ENCODE measurements at regions not wholly inside any gene's neighbourhood (a gene's known extent, or its start where the extent isn't known, plus 50 kb on each side); places are given as distances from the start of the nearest gene placed in this dataset.

DNA sequence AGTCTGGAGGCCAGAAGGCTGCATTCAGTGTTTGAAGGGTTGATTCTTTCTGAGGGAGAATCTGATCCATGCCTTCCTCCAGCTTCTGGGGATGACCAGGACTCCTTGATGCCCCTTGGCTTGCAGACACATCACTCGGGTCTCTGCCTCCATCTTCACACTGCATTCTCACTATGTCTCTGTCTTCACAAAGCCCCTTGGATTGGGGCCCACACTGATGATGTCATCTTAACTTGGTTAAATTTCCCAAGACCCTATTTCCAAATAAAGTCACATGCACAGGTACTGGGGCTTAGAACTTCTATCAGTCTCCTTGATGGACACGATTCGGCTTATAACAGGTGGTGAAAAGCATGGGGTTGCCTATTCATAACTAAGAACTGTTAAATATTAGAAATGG, 112.1 kb upstream of the MYOCD start (continued):
- TF ChIP-seq, protein P1, sequence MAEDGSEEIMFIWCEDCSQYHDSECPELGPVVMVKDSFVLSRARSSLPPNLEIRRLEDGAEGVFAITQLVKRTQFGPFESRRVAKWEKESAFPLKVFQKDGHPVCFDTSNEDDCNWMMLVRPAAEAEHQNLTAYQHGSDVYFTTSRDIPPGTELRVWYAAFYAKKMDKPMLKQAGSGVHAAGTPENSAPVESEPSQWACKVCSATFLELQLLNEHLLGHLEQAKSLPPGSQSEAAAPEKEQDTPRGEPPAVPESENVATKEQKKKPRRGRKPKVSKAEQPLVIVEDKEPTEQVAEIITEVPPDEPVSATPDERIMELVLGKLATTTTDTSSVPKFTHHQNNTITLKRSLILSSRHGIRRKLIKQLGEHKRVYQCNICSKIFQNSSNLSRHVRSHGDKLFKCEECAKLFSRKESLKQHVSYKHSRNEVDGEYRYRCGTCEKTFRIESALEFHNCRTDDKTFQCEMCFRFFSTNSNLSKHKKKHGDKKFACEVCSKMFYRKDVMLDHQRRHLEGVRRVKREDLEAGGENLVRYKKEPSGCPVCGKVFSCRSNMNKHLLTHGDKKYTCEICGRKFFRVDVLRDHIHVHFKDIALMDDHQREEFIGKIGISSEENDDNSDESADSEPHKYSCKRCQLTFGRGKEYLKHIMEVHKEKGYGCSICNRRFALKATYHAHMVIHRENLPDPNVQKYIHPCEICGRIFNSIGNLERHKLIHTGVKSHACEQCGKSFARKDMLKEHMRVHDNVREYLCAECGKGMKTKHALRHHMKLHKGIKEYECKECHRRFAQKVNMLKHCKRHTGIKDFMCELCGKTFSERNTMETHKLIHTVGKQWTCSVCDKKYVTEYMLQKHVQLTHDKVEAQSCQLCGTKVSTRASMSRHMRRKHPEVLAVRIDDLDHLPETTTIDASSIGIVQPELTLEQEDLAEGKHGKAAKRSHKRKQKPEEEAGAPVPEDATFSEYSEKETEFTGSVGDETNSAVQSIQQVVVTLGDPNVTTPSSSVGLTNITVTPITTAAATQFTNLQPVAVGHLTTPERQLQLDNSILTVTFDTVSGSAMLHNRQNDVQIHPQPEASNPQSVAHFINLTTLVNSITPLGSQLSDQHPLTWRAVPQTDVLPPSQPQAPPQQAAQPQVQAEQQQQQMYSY (CRISPR knock-in tag; IDR thresholded peaks at IDR 0.05): no peak

DNA sequence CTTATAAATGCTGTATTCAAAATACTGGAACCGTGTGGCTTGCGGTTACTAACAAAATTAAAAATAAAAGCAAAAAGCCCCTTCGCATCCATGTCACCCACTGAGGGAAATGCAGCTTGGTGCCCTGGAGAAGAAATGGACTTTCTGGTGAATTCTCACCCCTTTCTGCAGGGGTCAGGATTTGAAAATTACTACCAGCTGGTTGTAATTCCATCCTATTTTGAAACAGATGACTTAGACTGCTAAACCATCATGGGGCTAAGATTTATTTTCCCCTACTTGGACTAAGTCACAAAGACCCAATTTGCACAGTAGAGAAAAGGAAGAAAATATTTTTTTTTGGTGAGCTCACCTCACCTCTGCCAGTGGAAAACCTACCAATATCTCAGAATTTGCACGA, 111.4 kb upstream of the MYOCD start:
- no TSS peak for BruUV-seq (replicated peaks)
- Histone ChIP-seq H3K27ac (ENCODE audit: control insufficient read depth, insufficient read depth) (no peak overlapping the region), H3K4me3 (no peak overlapping the region), H3K9ac (ENCODE audit: control insufficient read depth, insufficient read depth, low read length) (no peak overlapping the region), H3K4me1 (ENCODE audit: control insufficient read depth, insufficient read depth, low read length) (no peaks in the 10 kb centered on the region), H3K79me2 (ENCODE audit: control insufficient read depth, insufficient read depth, low read length) (no peaks in the 10 kb centered on the region), H2AFZ (ENCODE audit: control insufficient read depth, low read depth, low read length) (no peak overlapping the region), H3K27me3 (replicated peaks in 1 of 2; ENCODE audit: control insufficient read depth in 2 of 2, insufficient read depth in 2 of 2, low read length in 1 of 2) (no peaks in the 10 kb centered on the region), H4K20me1 (ENCODE audit: control insufficient read depth, insufficient read depth) (no peaks in the 10 kb centered on the region), H3K4me2 (ENCODE audit: control insufficient read depth, insufficient read depth) (no peak overlapping the region), H3K36me3 (ENCODE audit: control insufficient read depth in 2 of 2, insufficient read depth in 2 of 2, low read length in 1 of 2) (no peaks in the 10 kb centered on the region), H3K9me3 (replicated peaks; ENCODE audit: control insufficient read depth, insufficient read depth, low read length) (no peaks in the 10 kb centered on the region)
- ATAC-seq: no peak
- DNase-seq (ENCODE audit: low read depth, low spot score): no peak
- intact Hi-C loops (cut with micrococcal nuclease; ENCODE audit: unreplicated experiment) (no loop called here), in situ Hi-C loops (cut with MboI) (no loop called here)
- ChIA-PET SMC1A (ENCODE audit: uncharacterized antibody, unreplicated experiment) (interaction anchor here (0.7 kb wide), 1 partner anchor 182 kb away, joined by 3 read pairs; no protein-coding TSS in a partner anchor), RAD21 (ENCODE audit: unreplicated experiment) (no interaction called here), CTCF (no interaction called here), POLR2A (no interaction called here)
- no peak for FAIRE-seq
- 39% methylated on average over 4 of the region's 4 CpGs for WGBS (ENCODE audit: insufficient coverage, insufficient replicate concordance, low lambda C conversion rate, missing lambda C conversion rate)
- TF ChIP-seq, protein P2, sequence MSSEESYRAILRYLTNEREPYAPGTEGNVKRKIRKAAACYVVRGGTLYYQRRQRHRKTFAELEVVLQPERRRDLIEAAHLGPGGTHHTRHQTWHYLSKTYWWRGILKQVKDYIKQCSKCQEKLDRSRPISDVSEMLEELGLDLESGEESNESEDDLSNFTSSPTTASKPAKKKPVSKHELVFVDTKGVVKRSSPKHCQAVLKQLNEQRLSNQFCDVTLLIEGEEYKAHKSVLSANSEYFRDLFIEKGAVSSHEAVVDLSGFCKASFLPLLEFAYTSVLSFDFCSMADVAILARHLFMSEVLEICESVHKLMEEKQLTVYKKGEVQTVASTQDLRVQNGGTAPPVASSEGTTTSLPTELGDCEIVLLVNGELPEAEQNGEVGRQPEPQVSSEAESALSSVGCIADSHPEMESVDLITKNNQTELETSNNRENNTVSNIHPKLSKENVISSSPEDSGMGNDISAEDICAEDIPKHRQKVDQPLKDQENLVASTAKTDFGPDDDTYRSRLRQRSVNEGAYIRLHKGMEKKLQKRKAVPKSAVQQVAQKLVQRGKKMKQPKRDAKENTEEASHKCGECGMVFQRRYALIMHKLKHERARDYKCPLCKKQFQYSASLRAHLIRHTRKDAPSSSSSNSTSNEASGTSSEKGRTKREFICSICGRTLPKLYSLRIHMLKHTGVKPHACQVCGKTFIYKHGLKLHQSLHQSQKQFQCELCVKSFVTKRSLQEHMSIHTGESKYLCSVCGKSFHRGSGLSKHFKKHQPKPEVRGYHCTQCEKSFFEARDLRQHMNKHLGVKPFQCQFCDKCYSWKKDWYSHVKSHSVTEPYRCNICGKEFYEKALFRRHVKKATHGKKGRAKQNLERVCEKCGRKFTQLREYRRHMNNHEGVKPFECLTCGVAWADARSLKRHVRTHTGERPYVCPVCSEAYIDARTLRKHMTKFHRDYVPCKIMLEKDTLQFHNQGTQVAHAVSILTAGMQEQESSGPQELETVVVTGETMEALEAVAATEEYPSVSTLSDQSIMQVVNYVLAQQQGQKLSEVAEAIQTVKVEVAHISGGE (CRISPR knock-in tag; IDR thresholded peaks at IDR 0.05): no peak
- TF ChIP-seq TAF1 (IDR thresholded peaks at IDR 0.05; ENCODE audit: borderline replicate concordance, low read depth, low read length) (no peak), RUNX3 (IDR thresholded peaks at IDR 0.05; ENCODE audit: low read length) (no peak), RELA (IDR thresholded peaks at IDR 0.05; ENCODE audit: borderline replicate concordance, partially characterized antibody) (no peak), BRCA1 (IDR thresholded peaks at IDR 0.05; ENCODE audit: low read depth, low read length) (no peak), RB1 (IDR thresholded peaks at IDR 0.05; ENCODE audit: borderline replicate concordance) (no peak), NR2F1 (conservative IDR thresholded peaks at IDR 0.05) (no peak), SREBF2 (IDR thresholded peaks at IDR 0.05; ENCODE audit: low read length) (no peak), IKZF1 (conservative IDR thresholded peaks at IDR 0.05) (no peak), PML (IDR thresholded peaks at IDR 0.05; ENCODE audit: low read length) (no peak), NR2C2 (IDR thresholded peaks at IDR 0.05; ENCODE audit: borderline replicate concordance, control insufficient read depth, insufficient read length, low read depth) (no peak)
- TF ChIP-seq, protein P3, sequence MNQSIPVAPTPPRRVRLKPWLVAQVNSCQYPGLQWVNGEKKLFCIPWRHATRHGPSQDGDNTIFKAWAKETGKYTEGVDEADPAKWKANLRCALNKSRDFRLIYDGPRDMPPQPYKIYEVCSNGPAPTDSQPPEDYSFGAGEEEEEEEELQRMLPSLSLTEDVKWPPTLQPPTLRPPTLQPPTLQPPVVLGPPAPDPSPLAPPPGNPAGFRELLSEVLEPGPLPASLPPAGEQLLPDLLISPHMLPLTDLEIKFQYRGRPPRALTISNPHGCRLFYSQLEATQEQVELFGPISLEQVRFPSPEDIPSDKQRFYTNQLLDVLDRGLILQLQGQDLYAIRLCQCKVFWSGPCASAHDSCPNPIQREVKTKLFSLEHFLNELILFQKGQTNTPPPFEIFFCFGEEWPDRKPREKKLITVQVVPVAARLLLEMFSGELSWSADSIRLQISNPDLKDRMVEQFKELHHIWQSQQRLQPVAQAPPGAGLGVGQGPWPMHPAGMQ (IDR thresholded peaks at IDR 0.05; ENCODE audit: borderline replicate concordance): no peak

Measured in GM12878 (cell line).